Ishikawa (cell line): ENCODE measurements at regions not wholly inside any gene's neighbourhood (a gene's known extent, or its start where the extent isn't known, plus 50 kb on each side); places are given as distances from the start of the nearest gene placed in this dataset.

Experiments
- CEBPB ChIP-seq: IDR thresholded peaks from 2 replicates; pipeline ENCODE4 v1.6.1; 2012
- CREB1 ChIP-seq: IDR thresholded peaks from 2 replicates; pipeline ENCODE4 v1.6.1; 2012; ENCODE audit warnings: low read depth
- EGR1 ChIP-seq: IDR thresholded peaks from 2 replicates; pipeline ENCODE4 v1.6.1; 2012
- EP300 ChIP-seq: IDR thresholded peaks from 2 replicates; pipeline ENCODE4 v1.6.1; 2012; ENCODE audit warnings: borderline replicate concordance
- FOXM1 ChIP-seq: IDR thresholded peaks from 2 replicates; pipeline ENCODE4 v1.6.1; 2012; ENCODE audit warnings: low read depth, borderline replicate concordance
- NFIC ChIP-seq: IDR thresholded peaks from 2 replicates; pipeline ENCODE4 v1.6.1; 2012
- RAD21 ChIP-seq: IDR thresholded peaks from 2 replicates; pipeline ENCODE4 v1.6.1; 2012; ENCODE audit warnings: low read depth
- TAF1 ChIP-seq: IDR thresholded peaks from 2 replicates; pipeline ENCODE4 v1.6.1; 2012; ENCODE audit warnings: low read depth, mild to moderate bottlenecking
- TCF12 ChIP-seq: IDR thresholded peaks from 2 replicates; pipeline ENCODE4 v1.6.1; 2012; ENCODE audit warnings: low read depth
- TEAD4 ChIP-seq: IDR thresholded peaks from 2 replicates; pipeline ENCODE4 v1.6.1; 2012
- YY1 ChIP-seq: IDR thresholded peaks from 2 replicates; pipeline ENCODE4 v1.6.1; 2012; ENCODE audit warnings: low read depth
- ZBTB7A ChIP-seq: IDR thresholded peaks from 2 replicates; pipeline ENCODE4 v1.6.1; 2012; ENCODE audit warnings: low read depth
- TF ChIP-seq, protein P1 (sequence below): IDR thresholded peaks from 2 replicates; pipeline ENCODE4 v1.6.1; 2012; ENCODE audit warnings: low read depth, mild to moderate bottlenecking
- TF ChIP-seq, protein P2 (sequence below): IDR thresholded peaks from 2 replicates; pipeline ENCODE4 v1.6.1; 2012
- TF ChIP-seq, protein P3 (sequence below): IDR thresholded peaks from 2 replicates; pipeline ENCODE4 v1.6.1; 2012

DNA sequence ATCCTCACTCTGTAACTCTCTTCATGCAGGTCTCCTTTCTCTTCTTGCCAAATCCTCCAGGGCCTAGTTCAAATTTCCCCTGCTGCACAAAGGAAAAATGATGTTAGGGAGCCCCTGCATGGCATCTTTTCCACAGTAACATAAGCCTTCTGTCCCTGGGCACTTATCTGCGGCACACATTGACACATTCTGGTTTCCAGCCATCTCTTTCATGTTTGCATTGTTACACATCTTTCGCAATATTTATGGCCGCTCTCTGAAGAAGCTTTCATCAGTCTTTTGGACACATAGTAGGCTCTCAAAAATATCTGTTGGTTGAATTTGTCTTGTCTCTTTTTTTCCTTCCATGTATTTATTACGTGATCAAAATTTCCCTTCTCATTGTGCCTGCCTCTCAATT lies 1806.1 kb upstream of the PIK3C3 start:
- TF ChIP-seq, protein P1, sequence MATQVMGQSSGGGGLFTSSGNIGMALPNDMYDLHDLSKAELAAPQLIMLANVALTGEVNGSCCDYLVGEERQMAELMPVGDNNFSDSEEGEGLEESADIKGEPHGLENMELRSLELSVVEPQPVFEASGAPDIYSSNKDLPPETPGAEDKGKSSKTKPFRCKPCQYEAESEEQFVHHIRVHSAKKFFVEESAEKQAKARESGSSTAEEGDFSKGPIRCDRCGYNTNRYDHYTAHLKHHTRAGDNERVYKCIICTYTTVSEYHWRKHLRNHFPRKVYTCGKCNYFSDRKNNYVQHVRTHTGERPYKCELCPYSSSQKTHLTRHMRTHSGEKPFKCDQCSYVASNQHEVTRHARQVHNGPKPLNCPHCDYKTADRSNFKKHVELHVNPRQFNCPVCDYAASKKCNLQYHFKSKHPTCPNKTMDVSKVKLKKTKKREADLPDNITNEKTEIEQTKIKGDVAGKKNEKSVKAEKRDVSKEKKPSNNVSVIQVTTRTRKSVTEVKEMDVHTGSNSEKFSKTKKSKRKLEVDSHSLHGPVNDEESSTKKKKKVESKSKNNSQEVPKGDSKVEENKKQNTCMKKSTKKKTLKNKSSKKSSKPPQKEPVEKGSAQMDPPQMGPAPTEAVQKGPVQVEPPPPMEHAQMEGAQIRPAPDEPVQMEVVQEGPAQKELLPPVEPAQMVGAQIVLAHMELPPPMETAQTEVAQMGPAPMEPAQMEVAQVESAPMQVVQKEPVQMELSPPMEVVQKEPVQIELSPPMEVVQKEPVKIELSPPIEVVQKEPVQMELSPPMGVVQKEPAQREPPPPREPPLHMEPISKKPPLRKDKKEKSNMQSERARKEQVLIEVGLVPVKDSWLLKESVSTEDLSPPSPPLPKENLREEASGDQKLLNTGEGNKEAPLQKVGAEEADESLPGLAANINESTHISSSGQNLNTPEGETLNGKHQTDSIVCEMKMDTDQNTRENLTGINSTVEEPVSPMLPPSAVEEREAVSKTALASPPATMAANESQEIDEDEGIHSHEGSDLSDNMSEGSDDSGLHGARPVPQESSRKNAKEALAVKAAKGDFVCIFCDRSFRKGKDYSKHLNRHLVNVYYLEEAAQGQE, result no peak
- TF ChIP-seq RAD21 (no peak), CEBPB (no peak), CREB1 (no peak), EP300 (no peak), ZBTB7A (no peak), TCF12 (no peak), TAF1 (no peak)
- TF ChIP-seq, protein P2, sequence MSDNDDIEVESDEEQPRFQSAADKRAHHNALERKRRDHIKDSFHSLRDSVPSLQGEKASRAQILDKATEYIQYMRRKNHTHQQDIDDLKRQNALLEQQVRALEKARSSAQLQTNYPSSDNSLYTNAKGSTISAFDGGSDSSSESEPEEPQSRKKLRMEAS, result no peak
- TF ChIP-seq, protein P3, sequence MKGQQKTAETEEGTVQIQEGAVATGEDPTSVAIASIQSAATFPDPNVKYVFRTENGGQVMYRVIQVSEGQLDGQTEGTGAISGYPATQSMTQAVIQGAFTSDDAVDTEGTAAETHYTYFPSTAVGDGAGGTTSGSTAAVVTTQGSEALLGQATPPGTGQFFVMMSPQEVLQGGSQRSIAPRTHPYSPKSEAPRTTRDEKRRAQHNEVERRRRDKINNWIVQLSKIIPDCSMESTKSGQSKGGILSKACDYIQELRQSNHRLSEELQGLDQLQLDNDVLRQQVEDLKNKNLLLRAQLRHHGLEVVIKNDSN, result no peak

DNA sequence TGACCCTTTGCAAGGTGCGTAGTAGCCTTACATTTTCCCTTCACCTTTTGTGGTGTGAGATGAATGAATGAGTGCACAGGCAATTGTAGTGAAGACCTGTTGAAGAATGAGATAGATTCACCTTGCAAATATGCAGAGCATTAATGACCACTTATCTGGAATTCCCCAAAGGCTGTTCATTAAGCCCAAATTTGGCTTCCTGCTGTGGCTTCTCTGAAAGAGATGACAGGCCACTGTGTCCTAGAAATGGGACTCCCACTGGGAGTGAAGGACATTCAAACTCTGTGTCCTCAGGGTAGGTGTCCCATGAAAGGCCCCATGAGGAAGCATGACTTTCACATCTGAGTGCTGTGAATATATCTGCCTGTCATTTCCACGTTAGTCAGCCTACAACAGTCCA lies 1821.8 kb upstream of the PIK3C3 start:
- TF ChIP-seq CEBPB (no peak), EP300 (no peak), NFIC (no peak), TAF1 (no peak), EGR1 (no peak), CREB1 (no peak), YY1 (no peak), FOXM1 (no peak)
- TF ChIP-seq, protein P3, result no peak
- TF ChIP-seq, protein P2, result no peak

DNA sequence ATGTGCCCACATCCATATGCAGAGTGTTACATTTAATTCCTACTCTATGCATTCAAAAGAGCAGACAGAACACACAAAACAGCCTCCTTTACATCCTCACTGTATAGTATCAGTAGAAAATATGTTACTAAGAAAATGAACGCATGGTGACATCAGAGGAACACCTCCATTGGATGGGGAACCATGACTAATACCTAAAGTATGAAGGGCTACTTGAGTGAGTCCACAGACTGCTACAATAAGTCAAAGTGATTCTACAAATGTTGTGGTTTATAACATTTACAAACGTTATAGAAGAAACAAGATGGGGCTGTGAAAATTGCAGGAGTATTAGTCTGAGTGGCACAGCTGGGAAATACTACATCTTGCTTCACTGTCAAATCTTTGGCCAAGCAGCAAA lies 1830.9 kb upstream of the PIK3C3 start:
- TF ChIP-seq EGR1, result no peak
- TF ChIP-seq CREB1, result no peak
- no peak for TF ChIP-seq TCF12
- TF ChIP-seq CEBPB, result no peak
- no peak for TF ChIP-seq TAF1
- no peak for TF ChIP-seq ZBTB7A
- TF ChIP-seq EP300, result no peak

DNA sequence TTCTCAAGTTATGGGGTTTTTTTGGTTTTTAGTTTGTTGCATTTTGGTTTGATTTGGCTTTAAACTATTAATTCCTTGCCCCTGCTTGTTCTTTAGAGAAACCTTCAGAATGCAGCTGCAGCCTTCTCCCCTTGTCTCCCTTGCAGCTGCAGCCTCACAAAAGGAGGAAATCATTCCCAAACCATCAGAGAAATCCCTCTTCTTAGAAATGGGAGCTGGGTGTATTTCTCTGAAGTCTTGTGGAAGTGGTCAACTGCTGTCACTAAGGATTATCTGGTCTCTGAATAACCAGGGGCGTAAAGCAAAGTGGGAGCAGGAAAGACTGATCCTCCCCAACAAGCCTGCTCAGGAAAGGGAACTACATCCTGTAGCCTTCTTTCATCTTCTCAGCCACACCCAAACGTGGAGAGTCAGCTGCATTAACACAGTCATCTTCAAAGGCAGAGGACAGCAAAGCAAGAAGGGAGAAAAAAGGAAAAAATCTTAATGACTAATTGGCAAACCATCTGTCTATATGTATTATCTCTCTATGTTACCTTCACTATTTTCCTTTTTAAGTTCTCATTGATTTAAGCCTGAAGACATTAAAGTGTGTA lies 1834.1 kb upstream of the PIK3C3 start:
- no peak for TF ChIP-seq TCF12
- TF ChIP-seq TEAD4, result no peak
- TF ChIP-seq CREB1, result no peak

DNA sequence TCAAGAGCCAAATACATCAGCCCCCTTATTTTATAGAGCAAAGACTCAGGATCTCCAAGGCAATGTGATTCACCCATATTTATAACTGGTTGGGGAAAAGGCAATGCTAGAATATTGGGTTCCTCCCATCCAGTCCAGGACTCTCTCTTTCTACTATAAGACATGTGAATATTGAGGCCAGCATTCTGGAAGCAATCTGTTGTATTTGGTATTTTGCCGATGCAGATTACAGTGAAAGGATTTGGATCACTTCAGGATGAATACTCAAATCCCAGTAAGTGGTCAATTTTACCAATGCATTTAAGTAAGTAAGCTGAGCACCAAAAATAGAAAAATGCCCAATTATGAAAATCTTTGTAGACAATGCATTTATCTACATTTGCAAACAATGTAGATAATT lies 1834.7 kb upstream of the PIK3C3 start:
- TF ChIP-seq TAF1 (no peak), ZBTB7A (no peak), CREB1 (no peak), CEBPB (no peak), NFIC (no peak), EGR1 (no peak), RAD21 (no peak), YY1 (no peak), TCF12 (no peak), TEAD4 (no peak), EP300 (no peak), FOXM1 (no peak)
- TF ChIP-seq, protein P2, result no peak
- TF ChIP-seq, protein P1, result no peak
- TF ChIP-seq, protein P3, result no peak

DNA sequence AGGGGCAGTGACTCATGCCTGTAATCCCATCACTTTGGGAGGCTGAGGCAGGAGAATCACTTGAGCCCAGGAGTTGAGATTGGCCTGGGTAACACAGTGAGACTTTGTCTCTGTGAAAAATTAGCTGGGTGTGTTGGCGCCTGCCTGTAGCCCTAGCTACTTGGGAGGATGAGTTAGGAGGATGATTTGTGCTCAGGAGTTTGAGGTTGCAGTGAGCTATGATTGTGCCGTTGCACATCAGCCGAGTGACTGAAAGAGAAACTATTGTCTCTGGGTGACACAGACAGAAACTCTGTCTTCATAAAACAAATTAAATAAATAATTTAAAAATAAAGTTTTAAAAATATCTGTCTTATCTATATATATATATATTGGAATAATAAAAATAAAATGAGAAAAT lies 1844.6 kb upstream of the PIK3C3 start:
- TF ChIP-seq, protein P1, result no peak
- TF ChIP-seq CREB1, result no peak
